ENCODE measurements at regions not wholly inside any gene's neighbourhood (a gene's known extent, or its start where the extent isn't known, plus 50 kb on each side); places are given as distances from the start of the nearest gene placed in this dataset.
"Not testable (repeated sequence)": the region's sequence is repeated elsewhere in the genome, so short reads cannot be mapped to it uniquely, and the experiment has no call there.

DNA sequence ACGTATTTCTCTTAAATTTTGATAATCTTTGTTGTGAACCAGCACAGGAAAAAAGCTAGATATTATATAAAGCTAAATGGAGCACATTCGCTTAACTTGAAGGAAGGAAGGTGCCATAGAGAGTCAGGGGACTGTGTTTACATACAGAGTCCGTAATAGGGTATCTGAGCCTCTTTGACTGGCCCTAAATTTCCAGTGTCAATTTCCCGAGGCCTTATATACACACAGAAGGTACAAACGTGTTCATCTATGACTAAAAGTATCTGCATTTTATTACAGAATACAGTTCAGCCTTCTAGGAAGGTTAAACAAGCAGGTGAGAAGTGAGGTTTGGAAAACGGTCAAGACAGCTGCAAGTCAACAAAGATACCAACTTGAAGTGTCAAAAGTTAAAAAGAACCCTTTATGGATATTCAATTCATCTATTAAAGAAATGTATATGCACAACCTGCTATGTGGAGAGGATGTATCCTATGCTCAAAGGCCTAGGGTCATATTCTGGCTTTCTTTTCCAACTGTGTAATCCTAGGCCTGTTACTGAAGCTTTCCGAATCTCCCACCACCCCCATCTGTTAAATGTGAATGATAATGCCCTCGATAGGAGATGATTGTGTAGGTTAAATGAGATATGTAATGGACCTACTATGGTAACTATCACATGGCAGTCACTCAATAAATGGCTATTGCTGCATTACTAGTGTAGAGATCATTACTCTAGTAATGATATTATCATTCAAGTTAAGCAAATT, 263.7 kb upstream of the MAF start:
- no peak for DNase-seq (ENCODE audit: low spot score)

DNA sequence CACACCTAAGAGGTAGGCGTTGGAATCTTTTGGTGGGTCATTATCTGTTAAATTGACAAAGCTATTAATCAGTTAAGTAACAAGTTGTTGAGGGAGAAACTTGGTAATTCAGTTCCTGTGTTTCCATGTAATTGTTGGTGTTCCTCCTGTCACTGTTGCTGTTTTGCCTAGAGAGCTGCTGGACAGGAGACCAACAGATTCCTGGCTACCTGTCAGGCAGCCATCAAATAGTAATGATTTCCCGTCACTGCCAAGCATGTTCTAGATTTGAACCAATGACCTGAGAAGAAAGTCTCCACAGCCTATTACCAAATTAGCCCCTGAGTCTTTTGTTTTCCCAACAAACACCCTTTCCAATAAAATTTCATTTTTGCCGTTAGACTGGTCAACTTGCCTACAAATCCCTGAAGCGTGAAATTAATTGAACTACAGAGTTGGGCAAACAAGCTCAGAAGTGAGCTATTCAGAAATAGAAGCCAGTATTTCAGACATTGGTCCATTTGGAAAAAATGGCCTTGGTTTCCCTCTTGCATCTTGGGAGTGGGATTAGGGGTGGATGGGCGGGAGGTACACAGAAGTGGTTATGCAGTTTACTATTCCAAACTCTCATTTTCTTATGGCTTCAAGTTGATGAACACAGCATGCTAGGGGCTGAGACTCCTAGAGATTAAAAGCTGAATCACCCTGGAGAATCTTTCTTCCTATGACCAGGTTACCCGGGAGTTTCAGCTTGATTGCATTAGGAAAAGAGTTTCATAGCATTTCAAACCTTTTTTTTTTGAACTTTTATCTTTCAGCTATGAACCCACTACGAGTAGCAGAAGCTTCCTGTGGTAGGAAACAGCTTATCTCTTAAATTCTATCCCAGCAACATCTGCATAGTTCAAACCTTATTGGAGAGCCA, 262.8 kb upstream of the MAF start:
- no peak for DNase-seq (ENCODE audit: low spot score)

DNA sequence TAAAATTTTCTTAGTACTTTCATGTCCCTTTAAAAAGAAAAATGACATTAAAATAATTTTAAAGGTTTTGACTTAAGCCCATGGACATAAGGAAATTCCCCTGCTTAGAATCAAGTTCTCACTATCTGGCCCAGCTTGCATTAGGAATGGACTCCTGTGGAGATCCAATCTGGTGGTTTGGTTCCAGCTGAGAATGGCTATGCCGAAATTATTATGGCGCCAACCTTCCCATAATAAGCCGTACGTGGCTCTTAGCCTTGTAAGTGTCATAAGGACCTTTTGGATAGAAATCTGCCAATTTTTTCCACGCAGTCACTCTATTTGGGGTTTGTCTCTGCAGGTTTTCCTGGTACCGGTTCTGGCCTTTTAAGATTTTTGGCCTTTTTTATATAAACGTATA, 262.1 kb upstream of the MAF start:
- no peak for DNase-seq (ENCODE audit: low spot score)

DNA sequence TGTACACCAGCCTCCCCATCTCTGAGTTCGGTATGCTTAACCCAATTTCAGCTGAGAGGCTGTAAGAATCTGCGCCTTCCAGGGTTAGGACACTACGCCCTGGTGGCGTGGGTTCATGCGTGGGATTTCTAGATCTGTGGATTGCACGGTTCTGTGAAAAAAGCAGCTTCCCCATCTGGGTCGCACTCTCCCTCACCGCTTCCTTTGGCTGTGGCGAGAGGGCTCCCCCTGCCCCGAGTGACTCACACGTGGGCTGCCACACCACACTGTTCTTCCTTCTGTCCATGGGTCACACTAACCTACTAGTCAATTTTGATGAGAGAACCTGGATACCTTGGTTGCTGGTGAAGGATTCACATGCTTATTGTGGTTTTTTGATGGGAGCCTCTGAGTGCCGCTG, 256.0 kb upstream of the MAF start:
- no peak for DNase-seq (ENCODE audit: low spot score)

DNA sequence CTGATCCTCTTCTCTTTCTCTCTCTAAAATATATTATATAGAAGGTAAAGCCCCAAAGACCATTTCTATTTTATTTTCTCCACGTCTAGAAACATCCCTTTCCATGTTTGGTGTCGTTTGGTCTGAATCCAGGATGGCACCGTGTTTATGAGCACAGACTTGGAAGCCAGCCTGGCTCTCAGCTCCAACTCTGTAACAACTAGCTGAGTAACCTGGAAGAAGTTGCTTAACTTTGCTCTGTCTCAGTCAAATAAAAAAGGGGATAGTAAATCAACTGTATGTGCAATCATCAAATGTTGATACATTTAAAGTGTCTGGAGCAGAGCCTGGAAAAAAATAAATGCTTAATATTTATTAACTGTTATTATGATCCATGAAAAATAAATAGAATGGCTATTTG, 249.8 kb upstream of the MAF start:
- DNase-seq (ENCODE audit: low spot score): no peak

DNA sequence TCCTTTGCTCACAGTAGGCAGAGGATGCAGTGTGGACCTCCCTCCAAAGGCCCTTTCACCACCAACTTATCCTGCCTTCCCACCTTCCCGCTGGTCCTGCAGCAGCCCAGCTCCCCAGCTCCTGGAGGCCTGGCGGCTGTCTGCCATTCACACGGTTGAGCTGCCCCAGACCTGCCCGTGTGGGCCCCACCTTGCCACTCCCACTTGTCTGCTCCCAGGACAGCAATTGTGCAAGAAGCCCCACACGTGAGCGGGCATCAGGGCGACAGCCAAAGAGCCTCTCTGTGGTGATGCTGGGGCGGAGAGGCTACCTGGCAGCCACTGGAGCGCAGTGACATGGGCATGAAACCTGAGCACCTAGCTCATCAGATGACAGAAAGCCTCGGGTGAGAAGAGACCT, 248.6 kb upstream of the MAF start:
- DNase-seq (ENCODE audit: low spot score): no peak

DNA sequence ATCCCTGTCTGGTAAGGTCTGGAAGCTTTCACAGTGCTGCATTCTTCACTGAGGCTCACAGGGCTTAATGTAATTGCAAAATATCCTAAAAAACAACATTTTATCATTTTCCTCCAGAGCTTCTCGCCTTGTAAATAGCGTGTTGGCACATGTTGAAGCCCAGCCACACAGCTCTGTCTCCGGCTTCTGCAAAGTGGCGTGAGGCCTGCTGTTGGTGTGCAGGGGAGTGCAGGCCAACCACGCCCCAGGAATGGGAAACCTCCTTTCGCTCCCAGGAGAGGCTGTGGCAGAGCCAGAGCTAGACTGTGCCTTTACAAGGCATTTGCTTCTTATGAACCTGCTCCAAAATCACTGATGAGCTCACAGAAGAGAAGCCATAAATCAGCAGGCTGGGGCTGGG, 248.2 kb upstream of the MAF start:
- no peak for DNase-seq (ENCODE audit: low spot score)

DNA sequence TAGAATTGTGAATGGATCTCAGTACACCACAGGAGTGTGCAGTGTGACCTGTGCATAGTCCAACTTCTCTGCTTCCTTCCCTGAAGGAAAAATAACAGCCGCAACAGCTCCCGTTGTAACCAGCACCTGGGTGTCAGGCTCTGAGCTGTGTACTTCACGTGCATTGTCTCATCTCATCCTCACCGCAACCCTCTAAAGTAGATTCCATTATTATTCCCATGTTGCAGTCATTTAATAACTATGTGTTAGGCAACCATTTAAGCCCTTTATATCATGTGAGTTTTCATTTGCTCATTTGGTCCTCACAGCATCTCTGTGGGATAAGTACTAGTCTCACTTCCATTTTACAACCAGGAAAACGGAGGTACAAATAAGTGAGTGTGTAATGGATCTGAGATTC, 247.0 kb upstream of the MAF start:
- DNase-seq (ENCODE audit: low spot score): no peak

DNA sequence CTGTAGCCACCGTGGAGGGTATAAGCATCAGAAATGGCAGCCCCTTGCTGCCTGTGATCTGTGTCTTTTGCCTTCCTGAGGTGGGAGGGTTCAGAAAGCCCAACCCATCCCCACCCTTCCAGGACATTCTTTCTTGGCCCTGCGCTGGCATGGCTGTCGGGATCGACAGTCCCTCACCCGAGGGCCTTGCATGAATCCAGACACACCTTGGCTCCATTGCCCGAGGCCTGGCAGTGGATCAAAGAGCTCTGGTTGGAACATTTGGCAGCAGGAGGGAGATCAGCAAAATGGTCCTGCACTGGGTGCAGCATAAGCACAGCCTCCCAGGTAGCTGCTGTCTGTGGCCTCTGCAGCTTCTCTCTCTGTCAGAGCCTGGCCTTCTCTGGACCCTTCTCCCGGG, 246.6 kb upstream of the MAF start:
- no peak for DNase-seq (ENCODE audit: low spot score)

DNA sequence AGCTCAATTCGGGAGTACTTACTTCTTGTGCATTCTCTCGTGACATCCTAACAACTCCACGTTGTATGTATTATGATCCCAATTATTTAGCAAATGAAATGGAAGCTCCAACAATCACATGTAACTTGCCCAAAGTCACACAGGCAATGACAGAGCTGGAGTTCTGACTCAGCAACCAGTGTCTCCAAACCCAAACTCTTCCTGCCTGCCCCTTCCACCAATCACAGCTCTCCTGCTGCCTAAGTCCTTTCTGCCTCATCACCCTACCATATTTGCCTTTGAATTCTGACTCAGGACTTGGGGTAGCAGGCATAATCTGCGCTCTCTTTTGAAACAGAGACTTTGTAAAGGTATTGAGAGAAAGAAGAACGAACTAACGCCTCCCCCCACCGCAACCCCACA, 245.2 kb upstream of the MAF start:
- DNase-seq (ENCODE audit: low spot score): no peak

DNA sequence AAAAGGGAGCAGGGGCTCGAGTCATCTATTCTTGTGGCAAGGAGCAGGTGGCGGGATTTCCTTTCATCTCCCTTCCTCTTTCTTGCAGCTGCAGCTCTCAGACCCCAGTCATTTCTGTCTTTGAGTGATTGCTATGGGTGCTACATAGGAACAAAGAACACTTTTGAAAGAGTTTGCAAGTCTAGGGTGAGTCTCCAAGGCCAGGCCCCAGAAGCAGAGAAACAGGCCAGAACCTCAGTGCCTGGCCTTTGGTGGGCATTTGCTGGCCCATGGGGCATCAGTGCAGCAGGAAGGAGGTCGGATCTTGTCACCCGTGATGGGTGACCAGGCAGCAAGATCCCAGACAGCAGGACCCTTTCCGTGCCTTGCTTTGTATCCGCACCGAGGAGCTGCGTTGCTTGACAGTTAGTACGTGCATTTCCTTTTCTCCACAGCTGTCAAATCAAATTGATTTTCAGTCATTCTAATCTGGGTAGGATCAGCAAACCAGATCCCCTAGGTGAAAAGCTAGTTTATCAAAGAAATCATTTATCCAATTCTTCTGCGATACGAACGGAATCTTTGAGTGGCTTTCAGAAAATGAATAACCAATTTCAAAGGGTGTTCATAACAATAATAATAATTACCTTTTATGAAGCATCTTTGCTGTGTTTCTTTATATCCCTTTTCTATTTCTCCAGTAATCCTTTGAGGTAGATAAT, 244.6 kb upstream of the MAF start:
- no peak for DNase-seq (ENCODE audit: low spot score)

DNA sequence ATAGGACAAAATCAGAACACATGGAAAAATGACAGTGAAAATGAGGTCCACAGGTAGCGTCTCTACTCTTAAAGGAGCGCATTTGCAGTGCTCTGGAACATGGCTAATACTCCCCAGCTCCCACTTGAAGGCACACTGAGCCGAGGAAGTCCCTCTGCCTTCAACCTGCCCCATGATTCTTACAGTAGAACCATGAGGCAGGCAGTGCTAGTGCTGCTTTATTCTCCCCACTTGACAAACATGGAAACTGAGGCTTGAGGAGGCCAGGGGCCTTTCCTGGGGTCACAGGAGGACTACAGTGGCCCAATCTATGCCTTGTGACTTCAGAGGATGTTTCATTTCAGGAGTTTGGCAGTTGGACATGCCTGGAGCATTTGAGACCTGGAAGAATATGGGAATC, 244.1 kb upstream of the MAF start:
- no peak for DNase-seq (ENCODE audit: low spot score)

DNA sequence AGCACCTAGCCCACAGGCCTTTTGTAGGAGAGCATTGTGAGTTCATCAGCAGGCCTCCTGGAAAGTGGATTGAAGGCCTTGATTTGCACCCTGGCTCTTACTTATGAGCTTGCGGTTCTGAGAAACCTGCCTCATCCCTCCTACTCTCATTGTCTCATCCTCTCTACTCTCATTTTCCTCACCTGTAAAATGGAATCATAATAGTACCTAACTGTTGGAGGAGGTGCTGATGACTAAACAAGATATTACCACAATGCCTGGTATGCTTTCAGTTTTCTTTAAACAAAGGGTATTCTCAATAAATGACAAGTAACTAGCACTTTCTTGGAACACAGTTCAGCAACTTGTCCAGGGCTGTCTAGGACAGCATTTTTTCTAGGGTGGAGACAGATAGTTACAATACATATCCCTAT, 243.1 kb upstream of the MAF start:
- no peak for DNase-seq (ENCODE audit: low spot score)

DNA sequence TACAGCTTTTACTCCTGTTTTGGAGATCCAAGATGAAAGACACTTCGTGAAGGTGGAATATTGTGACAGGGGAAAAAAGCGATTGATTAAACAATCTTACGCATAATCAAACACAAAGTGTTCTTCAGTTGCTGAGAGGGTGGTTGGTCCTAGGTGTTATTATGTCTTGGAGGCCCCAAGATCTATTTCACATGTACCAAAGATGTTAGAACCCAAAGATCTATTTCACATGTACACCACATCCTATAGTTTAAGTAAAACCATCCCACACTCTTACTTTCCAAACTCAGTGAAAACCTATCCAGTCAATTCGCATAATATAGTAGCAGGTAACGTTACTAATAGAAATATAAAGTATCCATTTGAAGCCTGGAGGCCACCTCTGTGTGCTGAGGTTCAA, 242.6 kb upstream of the MAF start:
- no peak for DNase-seq (ENCODE audit: low spot score)

DNA sequence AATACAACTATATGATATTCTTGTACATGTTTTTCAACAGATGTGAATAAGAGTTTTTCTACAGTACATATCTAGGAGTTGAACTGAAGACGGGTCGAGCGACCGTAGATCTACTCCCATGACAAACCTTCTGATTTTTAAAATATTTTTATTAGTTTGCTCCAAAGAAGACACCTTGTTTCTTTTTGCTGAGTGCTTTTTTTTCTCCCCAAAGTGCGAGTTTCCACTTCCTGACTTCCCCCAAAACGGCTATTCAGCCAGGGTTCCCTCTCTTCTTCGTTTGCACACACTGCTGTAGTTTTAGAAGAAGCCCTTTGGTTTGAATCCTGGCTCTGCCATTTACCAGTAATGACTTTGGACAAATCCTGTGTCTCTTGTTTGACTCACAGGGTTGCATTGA, 241.7 kb upstream of the MAF start:
- no peak for DNase-seq (ENCODE audit: low spot score)

DNA sequence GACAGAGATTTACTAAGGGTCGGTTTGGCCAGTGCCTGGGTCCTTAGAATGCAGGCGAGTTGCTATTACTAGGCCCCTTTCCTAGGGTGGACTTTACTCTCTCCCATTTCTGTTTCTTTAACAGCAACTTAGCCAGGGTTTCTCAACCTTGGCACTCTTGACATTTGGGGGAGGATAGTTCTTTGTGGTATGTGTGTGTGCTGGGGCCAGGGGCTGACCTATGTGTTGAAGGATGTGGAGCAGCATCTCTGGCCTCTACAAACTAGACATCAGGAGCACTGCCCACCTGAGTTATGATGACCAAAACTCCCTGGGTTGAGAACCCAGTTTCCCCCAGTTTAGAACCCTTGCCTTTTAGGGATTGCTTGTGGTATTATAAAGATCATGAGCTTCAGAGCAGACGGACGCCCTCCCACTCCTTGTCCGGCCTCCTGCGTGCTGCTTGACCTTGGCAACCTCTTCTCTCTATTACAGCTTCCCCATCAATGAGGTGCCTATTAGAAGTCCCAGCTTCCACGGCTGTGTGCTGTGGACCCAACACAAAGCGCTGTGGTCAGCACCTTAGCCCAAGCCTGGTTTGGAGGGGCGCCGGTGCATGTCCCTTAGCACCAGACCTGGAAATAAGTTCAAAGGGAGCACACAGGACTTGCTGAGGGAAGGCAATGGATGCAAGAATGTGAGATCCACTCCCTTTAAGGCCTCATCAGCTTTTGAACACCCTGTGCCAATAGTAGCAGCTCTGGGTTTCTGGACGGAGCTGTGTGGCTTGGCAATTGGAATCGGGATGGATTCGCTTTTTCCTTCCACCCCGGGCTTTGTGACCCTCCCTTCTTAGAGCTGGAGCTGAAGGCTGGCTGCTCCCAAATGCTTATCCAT, 239.2 kb upstream of the MAF start:
- DNase-seq (ENCODE audit: low spot score): no peak

DNA sequence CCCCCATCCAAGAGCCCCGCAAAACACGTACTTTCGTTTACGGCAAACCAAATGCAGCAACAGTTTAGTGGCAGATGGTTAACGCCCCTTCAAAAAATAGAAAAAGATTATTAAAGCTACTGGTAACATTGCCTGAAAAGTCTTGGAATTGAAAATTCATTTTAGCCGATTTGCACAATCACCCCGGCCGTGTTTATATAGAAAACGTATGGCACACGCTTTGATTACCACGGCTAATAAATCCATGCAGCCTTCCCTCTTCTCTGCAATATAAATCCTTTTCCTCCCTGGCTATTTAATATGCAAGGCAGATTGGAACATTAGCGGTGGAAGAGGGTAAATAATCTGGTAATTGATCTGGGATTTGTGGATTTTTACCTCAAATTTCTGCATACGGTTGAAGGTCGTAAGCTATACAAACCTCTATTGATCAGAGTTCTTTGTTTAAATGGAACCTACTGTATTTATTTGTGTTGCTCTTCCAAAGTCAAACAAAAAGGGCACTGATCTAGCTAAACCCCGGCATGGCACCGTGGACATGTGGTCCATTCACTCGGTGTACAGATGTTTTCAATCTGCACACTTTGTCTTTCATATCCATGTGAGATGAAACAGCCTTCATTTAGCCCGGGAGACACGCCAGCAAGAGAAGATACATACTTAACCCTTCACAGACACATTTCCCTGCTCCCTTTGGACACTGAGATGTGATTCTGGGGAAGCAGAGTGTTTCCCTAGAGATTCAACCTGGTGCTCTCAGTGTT, 238.1 kb upstream of the MAF start:
- DNase-seq (ENCODE audit: low spot score): no peak

DNA sequence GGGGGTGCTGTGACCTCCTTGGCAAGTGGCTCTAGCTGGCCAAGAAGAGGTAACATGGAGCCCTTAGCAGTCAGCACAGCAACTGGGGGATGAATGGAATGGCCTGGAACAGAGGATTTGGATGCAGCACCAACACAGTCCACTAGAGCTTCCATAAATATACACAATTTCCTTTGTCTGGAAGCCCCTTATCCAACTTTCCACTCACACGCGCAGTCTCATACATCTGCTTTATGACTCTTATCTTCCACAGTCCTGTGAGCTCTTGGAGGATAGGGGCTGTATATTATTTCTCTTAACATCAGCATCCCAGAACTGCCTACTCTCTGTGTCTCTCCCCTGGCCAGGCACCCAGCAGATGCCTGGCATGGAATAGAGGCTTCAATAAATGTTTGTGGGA, 235.6 kb upstream of the MAF start:
- DNase-seq (ENCODE audit: low spot score): no peak

DNA sequence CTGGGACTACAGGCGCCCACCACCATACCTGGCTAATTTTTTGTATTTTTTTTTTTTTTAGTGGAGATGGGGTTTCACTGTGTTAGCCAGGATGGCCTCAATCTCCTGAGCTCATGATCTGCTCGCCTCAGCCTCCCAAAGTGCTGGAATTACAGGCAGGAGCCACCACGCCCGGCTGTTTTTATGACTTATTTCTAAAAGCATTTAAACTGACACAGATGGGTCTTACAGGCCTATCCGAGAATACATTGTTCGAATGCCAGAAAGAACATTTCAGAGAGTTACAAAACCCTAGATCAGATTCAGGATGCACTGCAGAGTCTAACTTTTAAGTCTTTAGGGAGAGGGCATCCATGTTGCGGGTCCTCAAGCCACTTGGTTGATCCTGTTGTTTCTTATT, 234.7 kb upstream of the MAF start:
- no peak for DNase-seq (ENCODE audit: low spot score)

DNA sequence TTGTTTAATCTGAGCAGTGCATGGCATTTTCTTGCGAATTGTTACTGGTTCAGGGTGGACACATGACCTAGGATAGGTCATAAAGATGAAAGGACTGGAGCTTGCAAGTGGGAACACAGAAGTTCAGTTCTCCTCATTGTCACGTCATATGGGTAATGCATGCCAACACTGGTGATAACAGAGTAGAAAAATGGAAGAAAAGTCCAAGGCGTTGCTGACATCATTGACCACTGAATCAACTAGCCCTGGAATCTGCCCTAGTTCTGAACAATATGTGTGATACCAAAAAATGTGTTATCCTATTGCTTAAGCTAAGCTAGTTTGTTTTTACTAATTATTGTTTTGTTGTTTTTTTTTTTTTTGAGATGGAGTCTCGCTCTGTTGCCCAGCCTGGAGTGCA, 234.2 kb upstream of the MAF start:
- no peak for DNase-seq (ENCODE audit: low spot score)

DNA sequence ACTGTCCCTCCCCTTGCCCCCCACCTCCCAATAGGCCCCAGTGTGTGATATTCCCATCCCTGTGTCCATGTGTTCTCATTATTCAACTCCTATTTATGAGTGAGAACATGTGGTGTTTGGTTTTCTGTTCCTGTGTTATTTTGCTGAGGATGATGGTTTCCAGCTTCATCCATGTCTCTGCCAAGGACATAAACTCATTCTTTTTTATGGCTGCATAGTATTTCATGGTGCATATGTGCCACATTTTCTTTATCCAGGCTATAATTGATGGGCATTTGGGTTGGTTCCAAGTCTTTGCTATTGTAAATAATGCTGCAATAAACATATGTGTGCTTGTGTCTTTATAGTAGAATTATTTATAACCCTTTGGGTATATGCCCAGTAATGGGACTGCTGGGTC, 233.5 kb upstream of the MAF start:
- DNase-seq (ENCODE audit: low spot score): not testable (repeated sequence)

Data from iPS-NIHi11 (cell line).